ENCODE measurements at regions not wholly inside any gene's neighbourhood (a gene's known extent, or its start where the extent isn't known, plus 50 kb on each side); places are given as distances from the start of the nearest gene placed in this dataset.

DNA sequence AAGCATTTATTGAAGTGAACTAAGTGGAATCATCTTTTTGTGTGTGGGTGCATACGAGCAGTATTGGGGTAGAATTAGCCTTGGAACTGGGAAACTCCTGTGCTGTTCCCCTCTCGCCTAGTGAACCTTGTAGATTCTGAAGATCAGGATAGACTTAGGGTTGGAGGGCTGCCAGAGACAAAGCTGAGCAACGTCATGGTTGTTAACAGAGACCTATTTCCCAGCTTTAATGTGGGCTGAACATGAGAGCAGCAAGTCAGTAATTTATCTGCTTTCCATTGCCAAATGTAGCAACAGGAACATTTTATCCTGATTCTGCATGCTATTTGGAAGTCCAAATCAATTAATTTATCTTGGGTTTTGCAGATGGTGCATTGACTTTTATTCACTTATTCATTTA is 246.6 kb downstream of the IL20RB start:
- no peak for DNase-seq (ENCODE audit: low read depth)

DNA sequence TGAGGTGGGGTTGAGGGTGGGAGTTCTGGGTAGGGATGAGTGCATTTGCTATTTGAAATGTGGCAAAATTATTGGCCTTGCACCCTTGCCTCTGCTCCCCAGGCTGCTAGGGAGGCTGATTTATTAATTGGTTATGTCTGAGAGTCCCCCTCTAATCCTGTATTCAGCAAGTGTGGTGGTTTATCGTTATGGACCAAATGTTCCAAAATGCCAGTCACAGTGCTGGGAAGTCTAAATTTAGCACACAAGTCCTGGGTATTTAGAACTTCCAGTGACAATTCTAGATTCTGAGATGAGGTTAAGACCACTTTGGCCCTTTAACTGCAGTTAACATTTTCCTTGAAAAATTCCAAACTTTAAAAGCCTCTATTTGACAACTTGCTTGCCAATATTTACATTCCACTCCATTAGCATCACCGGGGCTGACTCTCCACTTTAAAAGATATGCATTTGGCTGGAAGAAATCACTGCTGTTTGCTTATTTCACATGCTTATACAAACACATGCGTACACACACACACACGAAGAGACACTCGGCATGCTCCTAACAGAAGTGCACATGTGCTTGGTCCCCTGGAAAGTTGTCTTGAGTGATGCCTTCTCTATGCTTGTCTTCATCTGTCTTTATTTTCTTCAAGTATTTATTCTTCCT is 247.7 kb downstream of the IL20RB start:
- no peak for DNase-seq (ENCODE audit: low read depth)

GRCh38 chr3:137207616-137208015 is 249.8 kb downstream of the IL20RB start:
- DNase-seq (ENCODE audit: low read depth) = no peak

DNA sequence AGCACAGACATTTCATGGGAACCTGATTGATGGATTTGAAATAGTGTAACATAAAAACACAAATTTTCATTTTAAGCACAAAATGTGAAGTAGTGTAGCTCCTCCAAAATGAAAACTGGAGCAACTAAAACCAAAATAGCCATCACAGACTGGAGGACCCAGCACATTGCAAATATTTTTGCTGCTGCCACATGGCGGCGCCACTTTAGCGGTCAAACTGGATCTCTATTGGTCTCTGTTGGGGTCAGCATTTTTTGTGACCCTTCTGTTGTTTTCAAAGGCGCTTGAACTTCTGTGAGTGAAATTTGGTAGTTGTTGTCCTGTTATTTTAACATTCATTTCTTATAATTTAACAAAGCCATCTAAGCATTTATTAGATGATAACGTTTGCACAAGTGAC is 259.9 kb downstream of the IL20RB start:
- DNase-seq (ENCODE audit: low read depth) = no peak

DNA sequence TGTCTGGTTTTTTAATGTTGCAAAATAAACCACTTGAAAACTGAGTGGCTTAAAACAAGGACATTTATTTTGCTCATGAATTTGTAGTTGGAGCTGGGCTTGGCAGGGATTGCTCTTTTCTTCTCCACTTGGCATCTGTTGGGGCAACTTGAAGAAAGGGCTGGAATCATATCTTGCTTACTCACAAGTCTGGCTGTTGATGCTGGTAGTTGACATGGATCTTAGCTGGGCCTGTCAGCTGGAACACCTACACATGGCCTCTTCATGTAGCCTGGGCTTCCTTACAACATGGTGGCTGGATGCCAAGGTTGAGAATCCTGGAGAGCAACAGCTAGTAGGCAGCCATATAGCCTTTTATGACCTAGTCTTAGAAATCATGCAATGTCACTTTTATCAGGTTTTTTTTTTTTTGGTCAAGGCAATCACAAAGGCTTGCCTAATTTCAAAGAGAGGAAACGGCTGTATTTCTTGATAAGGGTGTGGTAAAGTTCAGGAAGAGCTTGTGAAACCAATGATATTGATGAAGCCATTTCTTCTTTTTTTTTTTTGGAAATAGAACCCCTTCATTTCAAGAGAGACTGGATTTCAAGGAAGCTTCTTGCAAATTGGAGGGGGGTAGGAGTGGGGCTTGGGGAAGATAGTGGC is 262.1 kb downstream of the IL20RB start:
- DNase-seq (ENCODE audit: low read depth) = no peak

DNA sequence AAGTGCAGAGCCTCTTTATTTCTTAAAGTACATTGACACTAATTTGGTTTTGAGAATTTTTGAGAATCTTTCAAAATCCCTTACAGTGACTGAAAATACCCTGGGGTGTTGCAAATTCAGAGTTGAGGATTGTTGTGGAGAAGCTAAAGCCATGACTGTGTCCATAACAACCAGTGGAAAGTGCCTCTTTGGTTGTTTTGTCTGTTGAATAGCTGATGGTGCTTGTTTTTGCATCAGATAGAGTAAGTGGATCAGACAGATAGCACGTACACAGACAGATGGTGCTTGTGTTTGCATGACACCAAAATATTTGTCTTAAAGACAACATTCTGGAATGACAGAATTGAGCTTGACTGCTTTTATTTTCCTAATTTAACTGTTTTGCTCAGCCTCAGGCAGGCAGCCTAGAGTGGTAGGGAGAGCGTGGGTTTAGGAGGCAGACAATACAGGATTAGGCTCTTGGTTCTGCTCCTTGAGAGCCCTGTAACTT is 265.0 kb downstream of the IL20RB start:
- no peak for DNase-seq (ENCODE audit: low read depth)

GRCh38 chr3:137224464-137224863 is 266.7 kb downstream of the IL20RB start:
- DNase-seq (ENCODE audit: low read depth) = no peak

GRCh38 chr3:137242836-137243400 is 285.1 kb downstream of the IL20RB start:
- DNase-seq (ENCODE audit: low read depth) = no peak

DNA sequence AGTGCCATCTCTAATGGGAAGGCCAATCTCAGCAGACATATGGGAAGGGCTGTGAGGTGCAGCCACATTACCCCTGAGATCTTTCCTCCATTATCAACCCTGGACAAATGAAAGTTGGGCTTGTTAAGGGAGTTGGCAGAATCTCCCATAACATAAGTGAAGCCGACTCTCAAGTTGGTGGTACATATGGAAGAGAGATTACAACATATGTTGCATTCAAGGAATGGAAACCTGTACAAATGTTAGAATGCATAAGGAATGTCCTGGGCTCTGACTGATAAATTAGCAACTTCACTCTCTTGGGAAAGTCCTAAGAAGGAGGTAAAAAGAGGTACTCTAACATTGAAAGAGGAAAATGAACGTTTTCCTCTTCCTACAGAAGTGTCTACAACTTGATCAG is 288.7 kb downstream of the IL20RB start:
- no peak for DNase-seq (ENCODE audit: low read depth)

- DNase-seq (ENCODE audit: low read depth) = no peak
These were observed 291.6 kb downstream of the IL20RB start for GRCh38 chr3:137249311-137249940.

DNA sequence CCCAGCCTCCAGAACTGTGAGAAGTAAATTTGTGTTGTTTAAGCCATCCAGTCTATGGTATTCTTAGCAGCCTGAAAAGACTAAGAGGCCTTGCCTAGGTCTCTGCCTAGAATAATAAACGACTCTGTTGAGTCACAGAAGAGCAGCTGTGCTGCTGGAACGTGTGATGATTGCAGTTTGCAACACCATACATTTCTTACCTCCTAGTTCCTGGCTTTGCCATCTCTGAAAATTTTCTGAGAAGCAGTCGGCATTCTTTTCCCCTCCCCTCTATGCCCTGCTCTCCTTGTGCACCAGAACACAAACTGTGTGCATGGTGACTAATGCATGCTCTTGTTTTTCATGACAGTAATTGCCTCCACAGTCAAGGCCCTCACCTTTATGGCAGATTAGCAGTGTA is 301.3 kb downstream of the IL20RB start:
- no peak for DNase-seq (ENCODE audit: low read depth)

DNA sequence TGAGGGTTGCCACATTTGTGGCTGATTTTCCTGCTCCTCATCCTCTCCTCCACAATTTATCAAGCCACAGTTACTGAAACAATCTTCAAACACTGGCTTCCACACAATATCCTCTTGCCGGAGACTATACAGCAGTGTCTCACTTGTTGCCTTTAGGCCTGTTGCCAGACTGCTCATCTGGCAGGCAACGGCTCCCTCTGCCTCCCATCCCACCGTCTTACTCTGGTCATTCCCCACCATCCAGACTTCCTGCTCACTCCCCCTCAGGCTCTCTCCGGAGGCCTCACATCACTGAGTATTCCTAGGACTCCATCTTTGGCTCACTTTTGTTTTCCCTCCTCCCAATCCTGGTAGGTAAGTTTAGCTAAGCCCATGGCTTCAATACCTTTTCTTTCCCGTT is 301.9 kb downstream of the IL20RB start:
- no peak for DNase-seq (ENCODE audit: low read depth)

- no peak for DNase-seq (ENCODE audit: low read depth)
These were observed 306.5 kb downstream of the IL20RB start for GRCh38 chr3:137264071-137264820.

DNA sequence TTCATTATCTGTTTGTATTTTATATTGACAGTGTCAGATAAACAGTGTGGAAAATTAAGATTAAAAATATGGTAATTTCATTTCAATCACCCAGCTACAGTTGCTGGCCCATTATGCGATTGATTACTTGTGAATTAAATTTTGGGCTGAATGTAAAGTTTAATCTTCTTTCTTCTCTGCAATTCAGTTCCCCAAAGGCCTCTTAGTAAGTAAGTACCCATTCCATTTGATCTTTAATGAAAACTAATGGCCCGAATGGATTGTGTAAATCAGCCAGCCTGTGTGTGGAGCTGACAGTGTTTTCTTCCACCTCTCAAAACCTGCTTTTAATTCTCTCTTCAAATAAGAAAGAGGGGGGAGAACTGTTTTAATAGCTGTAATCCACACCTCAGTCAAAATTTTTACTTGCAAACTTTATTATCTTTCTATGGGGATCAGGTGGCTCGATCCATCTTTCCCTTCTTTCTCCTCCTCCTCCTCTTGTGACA is 307.1 kb downstream of the IL20RB start:
- DNase-seq (ENCODE audit: low read depth) = no peak

DNA sequence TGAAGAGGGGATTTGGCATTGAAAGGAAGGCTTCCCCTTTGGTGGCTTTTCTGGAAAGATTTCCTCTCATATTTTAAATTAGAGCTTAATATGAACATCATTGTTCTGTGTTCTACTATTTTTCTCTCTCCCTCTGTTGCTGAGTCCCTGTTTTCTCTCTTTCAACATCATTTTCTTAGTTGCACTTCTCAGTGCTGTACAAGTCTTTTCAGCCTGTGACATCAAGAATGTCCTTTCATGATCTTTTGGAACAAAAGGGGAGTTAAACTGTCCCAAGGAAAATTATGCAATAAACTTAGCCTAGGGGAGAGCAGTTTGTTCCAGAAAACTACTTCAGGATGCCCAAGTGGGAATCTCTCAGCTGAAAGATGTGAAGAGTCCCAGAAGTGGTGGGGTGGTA is 325.1 kb downstream of the IL20RB start:
- no peak for DNase-seq (ENCODE audit: low read depth)

- DNase-seq (ENCODE audit: low read depth) = no peak
These were observed 328.1 kb downstream of the IL20RB start for GRCh38 chr3:137285924-137286323.

DNA sequence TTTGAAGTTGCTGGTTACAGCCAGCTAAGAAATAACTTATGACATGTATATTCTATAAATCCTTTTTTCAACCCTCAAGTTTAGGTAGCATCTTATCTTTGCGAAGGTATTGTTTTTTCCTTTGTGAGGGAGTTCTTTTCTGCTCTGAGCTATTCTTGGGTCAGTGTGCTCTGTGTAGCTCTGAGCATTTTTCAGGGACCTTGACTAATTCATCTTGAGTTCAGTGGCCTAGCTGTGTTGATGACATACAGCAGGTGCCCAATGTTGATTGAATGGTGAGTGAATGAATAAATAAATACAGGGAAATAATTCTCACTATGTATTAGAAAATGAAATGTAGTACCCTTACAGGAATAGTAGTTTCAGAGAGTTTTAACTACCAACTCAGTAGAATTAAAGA is 335.3 kb downstream of the IL20RB start:
- DNase-seq (ENCODE audit: low read depth) = no peak

DNA sequence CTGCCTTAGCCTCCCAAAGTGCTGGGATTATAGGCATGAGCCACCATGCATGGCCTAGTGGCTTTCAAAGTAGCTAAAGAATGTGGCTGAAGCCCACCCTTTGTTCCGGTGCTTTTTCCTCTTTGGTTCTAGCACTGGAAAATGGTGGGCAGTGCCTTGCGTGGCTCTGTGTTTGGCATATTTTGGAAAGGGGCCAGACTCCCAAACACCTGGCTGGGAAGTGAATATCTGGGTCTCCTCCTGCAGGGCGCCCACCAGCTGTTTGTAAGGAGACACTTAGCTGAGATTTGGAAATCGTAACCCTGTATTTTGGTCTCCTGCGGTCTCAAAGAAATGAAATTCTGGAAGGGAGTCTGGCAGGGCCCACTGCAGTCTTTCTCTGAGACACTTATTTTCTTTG is 336.4 kb downstream of the IL20RB start:
- no peak for DNase-seq (ENCODE audit: low read depth)

GRCh38 chr3:137294839-137295238 is 337.1 kb downstream of the IL20RB start:
- DNase-seq (ENCODE audit: low read depth) = no peak

- DNase-seq (ENCODE audit: low read depth) = no peak
These were observed 337.6 kb downstream of the IL20RB start for GRCh38 chr3:137295336-137295735.

DNA sequence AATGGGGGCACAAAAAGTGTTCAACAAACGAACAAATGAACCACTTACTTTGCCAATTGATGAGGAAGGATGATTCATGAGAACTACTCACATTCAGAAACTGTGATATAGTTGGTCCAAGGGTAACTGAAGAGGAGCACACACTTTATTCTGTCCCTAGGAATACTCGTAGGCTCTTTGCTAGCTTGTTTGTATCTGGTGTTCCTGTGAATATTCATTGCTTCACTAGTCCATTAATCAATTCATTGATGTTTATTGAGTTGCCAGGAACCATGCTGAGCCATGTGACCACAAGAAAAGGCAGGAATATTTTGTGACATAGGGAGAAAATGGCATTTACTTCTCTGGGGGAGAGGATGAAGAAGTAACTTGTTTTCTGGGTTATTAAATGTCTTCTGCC is 338.3 kb downstream of the IL20RB start:
- no peak for DNase-seq (ENCODE audit: low read depth)

DNA sequence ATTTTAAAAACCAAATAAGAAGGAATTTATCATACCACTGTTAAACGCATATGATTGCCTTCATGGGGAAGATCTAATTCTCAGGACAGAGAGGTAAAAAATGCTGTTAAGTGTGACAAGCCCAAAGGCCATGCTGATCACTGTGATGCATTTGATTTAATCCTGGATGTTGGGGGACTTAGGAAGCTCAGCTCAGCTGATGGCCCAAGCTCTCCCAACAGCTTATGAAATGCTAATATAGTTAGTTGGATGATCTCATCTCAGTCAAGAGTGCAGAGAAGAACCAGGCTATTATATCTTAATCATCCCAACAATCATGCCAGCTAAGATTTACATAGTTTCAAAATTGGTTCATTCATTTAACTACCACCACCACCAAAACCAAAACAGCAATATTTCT is 340.0 kb downstream of the IL20RB start:
- no peak for DNase-seq (ENCODE audit: low read depth)

All from stimulated activated CD8-positive, alpha-beta memory T cell treated with anti-CD3 and anti-CD28 coated beads, Interleukin-4, amount 100 ng/mL, for 24 hours (primary cell).